Astrocyte of the spinal cord (primary cell): ENCODE measurements at regions not wholly inside any gene's neighbourhood (a gene's known extent, or its start where the extent isn't known, plus 50 kb on each side); places are given as distances from the start of the nearest gene placed in this dataset.

Experiments
- DNase-seq: peaks from one replicate; pipeline ENCODE4 v3.0.0; 2011; ENCODE audit warnings: low read depth, low spot score
- H3K4me3 ChIP-seq: 2 replicates; pipeline ENCODE4 v1.5.1; 2011; ENCODE audit warnings: low read depth, mild to moderate bottlenecking, low read length, moderate library complexity
- CTCF ChIP-seq: IDR thresholded peaks from 2 replicates; pipeline ENCODE4 v1.5.1; 2012; ENCODE audit warnings: low read depth, mild to moderate bottlenecking, low read length, inconsistent platforms
- in situ Hi-C: cut with HindIII; loops from 2 replicates; pipeline ENCODE4 v1.10.0; 2017; ENCODE audit warnings: low sequenced_read_pairs

- H3K4me3 ChIP-seq: no peak overlapping the region
- no peak for TF ChIP-seq CTCF
- DNase-seq: no peak
- in situ Hi-C loops: no loop called here
Observed at GRCh38 chr1:101075926-101076325, 50.3 kb upstream of the DPH5 start.
